GM10248 (cell line): ENCODE measurements at regions not wholly inside any gene's neighbourhood (a gene's known extent, or its start where the extent isn't known, plus 50 kb on each side); places are given as distances from the start of the nearest gene placed in this dataset.

Experiments used
- CTCF ChIA-PET: fragments of 300-600 bp; sonication (Branson Sonifier 250); formaldehyde crosslinking; extraction: SDS; loops from one replicate; lab custom pipeline; 2021; ENCODE audit warnings: antibody characterized with exemption; lab: Yijun Ruan, JAX
- POLR2A ChIA-PET: fragments of 350-650 bp; sonication (Branson Sonifier 250); formaldehyde crosslinking; extraction: SDS; loops from one replicate; lab custom pipeline; 2020; ENCODE audit warnings: antibody characterized with exemption; lab: Yijun Ruan, JAX
- DNase-seq: peaks from one replicate; pipeline ENCODE4 v3.0.0; 2012; ENCODE audit errors: extremely low spot score
- CTCF ChIP-seq: IDR thresholded peaks from 2 replicates; pipeline ENCODE4 v1.5.1; 2012; ENCODE audit warnings: mild to moderate bottlenecking, low read depth; ENCODE audit errors: extremely low read depth, missing control alignments, control extremely low read depth

GRCh38 chr1:38142606-38143005, 96.0 kb upstream of the POU3F1 start:
- POLR2A ChIA-PET: no interaction called here
- no peak for DNase-seq
- TF ChIP-seq CTCF: no peak
- CTCF ChIA-PET: interaction anchor here (0.8 kb wide), 1 partner anchor 31 kb away, joined by 3 read pairs; no protein-coding TSS in a partner anchor

- no peak for DNase-seq
- ChIA-PET CTCF (interaction anchor here (3.7 kb wide), 1 partner anchor 10 kb away, joined by 10 read pairs; no protein-coding TSS in a partner anchor), POLR2A (no interaction called here)
- no peak for TF ChIP-seq CTCF
Observed at GRCh38 chr1:38141483-38141882, 94.9 kb upstream of the POU3F1 start.

GRCh38 chr1:38139738-38140487, 93.3 kb upstream of the POU3F1 start:
- TF ChIP-seq CTCF: no peak
- no peak for DNase-seq
- POLR2A ChIA-PET: no interaction called here
- CTCF ChIA-PET: interaction anchor here (0.9 to 3.7 kb wide), 5 partner anchors 10 to 45 kb away, joined by 3 to 10 read pairs (median 3); no protein-coding TSS in a partner anchor

GRCh38 chr1:38138498-38139233, 92.1 kb upstream of the POU3F1 start:
- ChIA-PET CTCF (interaction anchor here (1.1 to 3.7 kb wide), 5 partner anchors 9 to 43 kb away, joined by 3 to 10 read pairs (median 3); no protein-coding TSS in a partner anchor), POLR2A (no interaction called here)
- DNase-seq: peak; percentile 7
- no peak for TF ChIP-seq CTCF

GRCh38 chr1:38137164-38137563, 90.6 kb upstream of the POU3F1 start:
- no peak for TF ChIP-seq CTCF
- ChIA-PET POLR2A (no interaction called here), CTCF (no interaction called here)
- DNase-seq: peak; percentile 5

- CTCF ChIA-PET: no interaction called here
- TF ChIP-seq CTCF: no peak
- DNase-seq: no peak
- POLR2A ChIA-PET: no interaction called here
Observed at GRCh38 chr1:38135625-38136414, 89.2 kb upstream of the POU3F1 start.
